ENCODE measurements at regions not wholly inside any gene's neighbourhood (a gene's known extent, or its start where the extent isn't known, plus 50 kb on each side); places are given as distances from the start of the nearest gene placed in this dataset.

DNA sequence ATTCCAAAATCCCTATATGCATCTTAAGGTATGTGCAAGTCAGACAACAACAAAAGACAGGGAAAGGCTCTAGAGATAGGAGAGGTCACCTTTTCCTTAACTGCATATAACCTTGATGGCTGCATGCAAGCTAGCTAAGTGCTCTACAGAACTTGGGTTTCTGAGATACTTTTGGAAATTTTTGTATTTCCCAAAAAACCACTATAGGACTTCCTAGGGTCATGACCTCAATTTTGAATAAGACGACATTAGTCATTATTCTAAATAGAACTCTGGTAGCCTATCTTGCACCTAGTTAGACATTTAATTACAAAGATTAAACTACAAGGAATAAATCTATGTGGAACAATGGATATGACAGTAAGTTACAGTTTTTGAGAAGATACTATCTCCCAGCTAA lies 309.3 kb downstream of the BCAT1 start:
- Histone ChIP-seq H3K9me3 (replicated peaks; ENCODE audit: control insufficient read depth, insufficient read depth, low read depth, low read length) (no peaks in the 10 kb centered on the region), H3K27ac (ENCODE audit: extremely low read depth, low read depth, low read length) (no peak overlapping the region), H3K9me1 (ENCODE audit: control insufficient read depth, insufficient read depth, low read length) (no peaks in the 10 kb centered on the region), H2AFZ (ENCODE audit: low read depth, low read length) (no peak overlapping the region), H4K20me1 (replicated peaks; ENCODE audit: control insufficient read depth, insufficient read depth, low read length) (no peaks in the 10 kb centered on the region), H3K4me2 (ENCODE audit: insufficient read depth, low read length) (no peak overlapping the region), H3K36me3 (ENCODE audit: control insufficient read depth, insufficient read depth, low read length) (no peaks in the 10 kb centered on the region), H3K4me1 (replicated peaks in 1 of 2; ENCODE audit: control insufficient read depth in 2 of 2, insufficient read depth in 2 of 2, low read length in 2 of 2) (no peaks in the 10 kb centered on the region), H3K4me3 (no peak overlapping the region), H3K9ac (ENCODE audit: insufficient read depth in 1 of 2, low read depth in 2 of 2, low read length in 2 of 2) (no peak overlapping the region), H3K79me2 (ENCODE audit: control insufficient read depth, insufficient read depth, low read length) (no peaks in the 10 kb centered on the region), H3K27me3 (ENCODE audit: control insufficient read depth in 2 of 2, insufficient read depth in 2 of 2, low read length in 2 of 2) (no peaks in the 10 kb centered on the region; a peak in 1 of 5 replicates)
- in situ Hi-C loops (cut with MboI) (no loop called here), intact Hi-C loops (cut with micrococcal nuclease) (no loop called here)
- ChIA-PET CTCF (ENCODE audit: low intra/inter-chr PET ratio) (no interaction called here), POLR2A (no interaction called here)
- BruUV-seq (replicated peaks), result no TSS peak
- WGBS (ENCODE audit: insufficient coverage, low coverage, missing lambda C conversion rate), result 0% methylated on average over 1 of the region's 1 CpG
- no peak for DNase-seq (ENCODE audit: extremely low read depth in 1 of 4, low spot score in 3 of 4)
- no peak for FAIRE-seq
- no peak for ATAC-seq
- no peak for TF ChIP-seq NR2C2 (CRISPR knock-in tag; IDR thresholded peaks at IDR 0.05)
- TF ChIP-seq NR2C2 (tag; IDR thresholded peaks at IDR 0.05), result no peak
- TF ChIP-seq NFE2 (IDR thresholded peaks at IDR 0.05; ENCODE audit: low read depth), result no peak
- no peak for TF ChIP-seq ZKSCAN8 (CRISPR knock-in tag; IDR thresholded peaks at IDR 0.05)
- no peak for TF ChIP-seq ZNF740 (CRISPR knock-in tag; IDR thresholded peaks at IDR 0.05)
- TF ChIP-seq ZNF740 (tag; IDR thresholded peaks at IDR 0.05), result no peak
- TF ChIP-seq MYNN (IDR thresholded peaks at IDR 0.05), result no peak
- no peak for TF ChIP-seq MYNN (CRISPR knock-in tag; IDR thresholded peaks at IDR 0.05)
- no peak for TF ChIP-seq ZNF766 (CRISPR knock-in tag; conservative IDR thresholded peaks at IDR 0.05)
- no peak for TF ChIP-seq MEF2D (tag; conservative IDR thresholded peaks at IDR 0.05; ENCODE audit: low read depth)
- TF ChIP-seq, protein P1, sequence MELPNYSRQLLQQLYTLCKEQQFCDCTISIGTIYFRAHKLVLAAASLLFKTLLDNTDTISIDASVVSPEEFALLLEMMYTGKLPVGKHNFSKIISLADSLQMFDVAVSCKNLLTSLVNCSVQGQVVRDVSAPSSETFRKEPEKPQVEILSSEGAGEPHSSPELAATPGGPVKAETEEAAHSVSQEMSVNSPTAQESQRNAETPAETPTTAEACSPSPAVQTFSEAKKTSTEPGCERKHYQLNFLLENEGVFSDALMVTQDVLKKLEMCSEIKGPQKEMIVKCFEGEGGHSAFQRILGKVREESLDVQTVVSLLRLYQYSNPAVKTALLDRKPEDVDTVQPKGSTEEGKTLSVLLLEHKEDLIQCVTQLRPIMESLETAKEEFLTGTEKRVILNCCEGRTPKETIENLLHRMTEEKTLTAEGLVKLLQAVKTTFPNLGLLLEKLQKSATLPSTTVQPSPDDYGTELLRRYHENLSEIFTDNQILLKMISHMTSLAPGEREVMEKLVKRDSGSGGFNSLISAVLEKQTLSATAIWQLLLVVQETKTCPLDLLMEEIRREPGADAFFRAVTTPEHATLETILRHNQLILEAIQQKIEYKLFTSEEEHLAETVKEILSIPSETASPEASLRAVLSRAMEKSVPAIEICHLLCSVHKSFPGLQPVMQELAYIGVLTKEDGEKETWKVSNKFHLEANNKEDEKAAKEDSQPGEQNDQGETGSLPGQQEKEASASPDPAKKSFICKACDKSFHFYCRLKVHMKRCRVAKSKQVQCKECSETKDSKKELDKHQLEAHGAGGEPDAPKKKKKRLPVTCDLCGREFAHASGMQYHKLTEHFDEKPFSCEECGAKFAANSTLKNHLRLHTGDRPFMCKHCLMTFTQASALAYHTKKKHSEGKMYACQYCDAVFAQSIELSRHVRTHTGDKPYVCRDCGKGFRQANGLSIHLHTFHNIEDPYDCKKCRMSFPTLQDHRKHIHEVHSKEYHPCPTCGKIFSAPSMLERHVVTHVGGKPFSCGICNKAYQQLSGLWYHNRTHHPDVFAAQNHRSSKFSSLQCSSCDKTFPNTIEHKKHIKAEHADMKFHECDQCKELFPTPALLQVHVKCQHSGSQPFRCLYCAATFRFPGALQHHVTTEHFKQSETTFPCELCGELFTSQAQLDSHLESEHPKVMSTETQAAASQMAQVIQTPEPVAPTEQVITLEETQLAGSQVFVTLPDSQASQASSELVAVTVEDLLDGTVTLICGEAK (IDR thresholded peaks at IDR 0.05), result no peak
- TF ChIP-seq, protein P1 (CRISPR knock-in tag; IDR thresholded peaks at IDR 0.05), result no peak
- no peak for TF ChIP-seq ZNF780A (CRISPR knock-in tag; IDR thresholded peaks at IDR 0.05)
- no peak for TF ChIP-seq TRIM25 (IDR thresholded peaks at IDR 0.05; ENCODE audit: borderline replicate concordance)
